GM12878 (cell line): ENCODE measurements at regions not wholly inside any gene's neighbourhood (a gene's known extent, or its start where the extent isn't known, plus 50 kb on each side); places are given as distances from the start of the nearest gene placed in this dataset.

Experiments
- ATAC-seq: fragments of 200-7000 bp; cut with Tn5 transposase; 3 replicates; pipeline ENCODE4 v1.9.1; 2020; ENCODE audit warnings: mild to moderate bottlenecking, moderate library complexity
- BruUV-seq: library from RNA; stranded (reverse); fragments of 400-500 nt; replicated peaks from 2 replicates; lab custom pipeline; 2021; lab: Mats Ljungman, UMichigan
- CTCF ChIA-PET: fragments of 300-600 bp; sonication (Branson Sonifier 250); formaldehyde crosslinking; extraction: SDS; loops from one replicate; lab custom pipeline; 2021; ENCODE audit warnings: inconsistent platforms; lab: Yijun Ruan, JAX
- POLR2A ChIA-PET: fragments of 350-600 bp; formaldehyde crosslinking; extraction: SDS; loops from one replicate; lab custom pipeline; 2021; ENCODE audit warnings: inconsistent platforms; lab: Charles Lee
- RAD21 ChIA-PET: fragments of 300-600 bp; sonication (Branson Sonifier 250); formaldehyde crosslinking; loops from one replicate; lab custom pipeline; 2023; ENCODE audit warnings: antibody characterized with exemption; ENCODE audit not compliant: unreplicated experiment; lab: Charles Lee
- SMC1A ChIA-PET: fragments of 300-600 bp; sonication (Branson Sonifier 250); formaldehyde crosslinking; loops from one replicate; lab custom pipeline; 2023; ENCODE audit not compliant: unreplicated experiment, uncharacterized antibody; lab: Charles Lee
- DNase-seq: peaks from one replicate; pipeline ENCODE4 v3.0.0-alpha.2; 2011; ENCODE audit warnings: low read depth, low spot score
- FAIRE-seq: peaks from 3 replicates; lab custom pipeline; 2011; peaks lifted over from hg19 to GRCh38; lab: Jason Lieb, UNC
- H2AFZ ChIP-seq: 2 replicates; pipeline ENCODE4 v1.6.0; 2011; ENCODE audit warnings: low read depth, low read length, control low read depth; ENCODE audit not compliant: control insufficient read depth
- H3K27ac ChIP-seq: 2 replicates; pipeline ENCODE4 v1.5.1; 2011; ENCODE audit warnings: control low read depth; ENCODE audit not compliant: control insufficient read depth, insufficient read depth
- H3K27me3 ChIP-seq, 2 experiments: replicated peaks in 1 of 2; 2 replicates each; pipeline versions ENCODE4 v1.6.0 to v1.6.1; 2011; ENCODE audit warnings: low read length in 1 of 2; ENCODE audit not compliant: control insufficient read depth in 2 of 2, insufficient read depth in 2 of 2
- H3K36me3 ChIP-seq, 2 experiments: 2 replicates each; pipeline ENCODE4 v1.5.1; 2011; ENCODE audit warnings: low read length in 1 of 2; ENCODE audit not compliant: control insufficient read depth in 2 of 2, insufficient read depth in 2 of 2
- H3K4me1 ChIP-seq: 2 replicates; pipeline ENCODE4 v1.6.1; 2011; ENCODE audit warnings: mild to moderate bottlenecking, low read length, moderate library complexity, mixed read lengths; ENCODE audit not compliant: control insufficient read depth, insufficient read depth
- H3K4me2 ChIP-seq: 2 replicates; pipeline ENCODE4 v1.6.0; 2011; ENCODE audit warnings: control low read depth; ENCODE audit not compliant: control insufficient read depth, insufficient read depth
- H3K4me3 ChIP-seq: fragments of 200-600 bp; sonication (generic); 2 replicates; pipeline ENCODE4 v1.5.1; 2016
- H3K79me2 ChIP-seq: 2 replicates; pipeline ENCODE4 v1.6.0; 2011; ENCODE audit warnings: low read length; ENCODE audit not compliant: control insufficient read depth, insufficient read depth
- H3K9ac ChIP-seq: 2 replicates; pipeline ENCODE4 v1.8.0; 2011; ENCODE audit warnings: low read length, control low read depth, mixed read lengths; ENCODE audit not compliant: control insufficient read depth, insufficient read depth
- H3K9me3 ChIP-seq: replicated peaks from 3 replicates; pipeline ENCODE4 v1.5.1; 2011; ENCODE audit warnings: mild to moderate bottlenecking, low read length; ENCODE audit not compliant: control insufficient read depth, insufficient read depth
- H4K20me1 ChIP-seq: 2 replicates; pipeline ENCODE4 v1.6.0; 2011; ENCODE audit not compliant: control insufficient read depth, insufficient read depth
- ASH2L ChIP-seq: fragments of 300-600, 200-600 bp; sonication (generic); IDR thresholded peaks from 2 replicates; pipeline ENCODE4 v1.6.1; 2017; ENCODE audit warnings: low read depth, mild to moderate bottlenecking, borderline replicate concordance
- CBFB ChIP-seq: IDR thresholded peaks from 2 replicates; pipeline ENCODE4 v1.6.1; 2016; ENCODE audit warnings: antibody characterized with exemption, low read depth
- CREM ChIP-seq: IDR thresholded peaks from 2 replicates; pipeline ENCODE4 v1.6.1; 2014; ENCODE audit warnings: antibody characterized with exemption, low read depth
- EED ChIP-seq: sonication (generic); IDR thresholded peaks from 2 replicates; pipeline ENCODE4 v1.6.1; 2016; ENCODE audit warnings: antibody characterized with exemption, low read depth
- EGR1 ChIP-seq, 2 experiments: IDR thresholded peaks; 1 replicate in 1 of 2; 2 replicates in 1 of 2; pipeline ENCODE4 v1.6.1; 2011 to 2012; ENCODE audit warnings: low read depth in 2 of 2, low read length in 2 of 2, borderline replicate concordance in 1 of 2, mild to moderate bottlenecking in 1 of 2, moderate library complexity in 1 of 2
- IRF4 ChIP-seq: IDR thresholded peaks from 2 replicates; pipeline ENCODE4 v1.6.1; 2011; ENCODE audit warnings: low read depth, low read length
- NFIC ChIP-seq: IDR thresholded peaks from 2 replicates; pipeline ENCODE4 v1.6.1; 2012; ENCODE audit warnings: low read depth, mild to moderate bottlenecking, inconsistent platforms, low read length, moderate library complexity
- PAX5 ChIP-seq: IDR thresholded peaks from 2 replicates; pipeline ENCODE4 v1.6.1; 2011; ENCODE audit warnings: low read depth, low read length, borderline replicate concordance
- POU2F2 ChIP-seq: IDR thresholded peaks from 3 replicates; pipeline ENCODE4 v1.6.1; 2011; ENCODE audit warnings: low read depth, mild to moderate bottlenecking, low read length, borderline replicate concordance
- SREBF2 ChIP-seq: IDR thresholded peaks from 2 replicates; pipeline ENCODE4 v1.6.1; 2012; ENCODE audit warnings: mild to moderate bottlenecking, low read length
- TCF3 ChIP-seq: IDR thresholded peaks from 2 replicates; pipeline ENCODE4 v1.6.1; 2012; ENCODE audit warnings: low read depth, mild to moderate bottlenecking, low read length, borderline replicate concordance; ENCODE audit not compliant: insufficient read depth
- TCF7 ChIP-seq: IDR thresholded peaks from 2 replicates; pipeline ENCODE4 v1.6.1; 2014; ENCODE audit warnings: antibody characterized with exemption, borderline replicate concordance
- YBX1 ChIP-seq: fragments of 450-650 bp; IDR thresholded peaks from 2 replicates; pipeline ENCODE4 v1.6.1; 2016; ENCODE audit warnings: antibody characterized with exemption
- WGBS: methylation state at CpG from one replicate; pipeline ENCODE4 v1.1.6; 2016; ENCODE audit warnings: low lambda C conversion rate; ENCODE audit not compliant: insufficient replicate concordance, insufficient coverage; ENCODE audit errors: missing lambda C conversion rate; 5-methylcytosine and 5-hydroxymethylcytosine counted together
- in situ Hi-C: fragments of 300-500 bp; cut with MboI; formaldehyde crosslinking; loops from 9 replicates; pipeline ENCODE4 v1.14.3; 2018; ENCODE audit warnings: mixed read lengths
- intact Hi-C: fragments of 100-400 bp; cut with micrococcal nuclease; formaldehyde crosslinking; loops from one replicate; pipeline ENCODE4 v1.14.2; 2022; ENCODE audit not compliant: unreplicated experiment
- TF ChIP-seq, protein P1 (sequence below): fragments of 450-650 bp; IDR thresholded peaks from 2 replicates; pipeline ENCODE4 v1.6.1; 2016; ENCODE audit warnings: mild to moderate bottlenecking
- TF ChIP-seq, protein P2 (sequence below): IDR thresholded peaks from 2 replicates; pipeline ENCODE4 v1.6.1; 2012; ENCODE audit warnings: low read length, inconsistent platforms

DNA sequence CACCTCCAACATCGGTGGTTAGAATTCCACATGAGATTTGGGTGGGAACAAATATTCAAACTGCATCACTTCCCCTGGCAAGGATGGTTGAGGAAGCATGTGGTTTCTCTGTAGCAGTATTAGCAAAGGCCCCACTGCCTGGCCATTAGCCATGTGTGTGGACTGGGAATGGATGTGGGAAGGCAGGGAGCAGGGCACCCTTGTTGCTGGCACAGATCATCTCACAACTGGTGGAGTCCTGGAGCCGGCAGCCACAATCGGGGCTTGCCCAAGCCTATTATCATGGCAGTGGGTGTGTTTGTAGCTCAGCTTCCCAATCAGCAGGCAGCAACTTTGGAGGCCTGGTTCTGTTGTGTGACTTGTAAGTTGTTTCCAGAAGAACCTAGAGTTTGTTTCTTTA, 391.9 kb downstream of the DLEU7 start:
- no peak overlapping the region for H3K4me2 ChIP-seq
- H3K9ac ChIP-seq: no peak overlapping the region
- no peak overlapping the region for H3K4me3 ChIP-seq
- in situ Hi-C loops (no loop called here), intact Hi-C loops (no loop called here)
- H3K27me3 ChIP-seq: no peaks in the 10 kb centered on the region; a peak in 2 of 4 replicates
- no peaks in the 10 kb centered on the region for H3K79me2 ChIP-seq
- RAD21 ChIA-PET: no interaction called here
- no peaks in the 10 kb centered on the region for H4K20me1 ChIP-seq
- H3K4me1 ChIP-seq: no peaks in the 10 kb centered on the region
- ATAC-seq: no peak
- DNase-seq: no peak
- 45% methylated on average over 3 of the region's 3 CpGs for WGBS
- no TSS peak for BruUV-seq
- H2AFZ ChIP-seq: no peak overlapping the region
- no peak for FAIRE-seq
- POLR2A ChIA-PET: no interaction called here
- SMC1A ChIA-PET: no interaction called here
- TF ChIP-seq NFIC: no peak
- TF ChIP-seq TCF3: no peak
- TF ChIP-seq EGR1 (IDR thresholded peaks at IDR 0.05; ENCODE audit: borderline replicate concordance in 1 of 2, low read depth in 2 of 2, low read length in 2 of 2): no peak
- no peak for TF ChIP-seq YBX1
- TF ChIP-seq, protein P1, sequence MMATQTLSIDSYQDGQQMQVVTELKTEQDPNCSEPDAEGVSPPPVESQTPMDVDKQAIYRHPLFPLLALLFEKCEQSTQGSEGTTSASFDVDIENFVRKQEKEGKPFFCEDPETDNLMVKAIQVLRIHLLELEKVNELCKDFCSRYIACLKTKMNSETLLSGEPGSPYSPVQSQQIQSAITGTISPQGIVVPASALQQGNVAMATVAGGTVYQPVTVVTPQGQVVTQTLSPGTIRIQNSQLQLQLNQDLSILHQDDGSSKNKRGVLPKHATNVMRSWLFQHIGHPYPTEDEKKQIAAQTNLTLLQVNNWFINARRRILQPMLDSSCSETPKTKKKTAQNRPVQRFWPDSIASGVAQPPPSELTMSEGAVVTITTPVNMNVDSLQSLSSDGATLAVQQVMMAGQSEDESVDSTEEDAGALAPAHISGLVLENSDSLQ: no peak
- TF ChIP-seq, protein P2, sequence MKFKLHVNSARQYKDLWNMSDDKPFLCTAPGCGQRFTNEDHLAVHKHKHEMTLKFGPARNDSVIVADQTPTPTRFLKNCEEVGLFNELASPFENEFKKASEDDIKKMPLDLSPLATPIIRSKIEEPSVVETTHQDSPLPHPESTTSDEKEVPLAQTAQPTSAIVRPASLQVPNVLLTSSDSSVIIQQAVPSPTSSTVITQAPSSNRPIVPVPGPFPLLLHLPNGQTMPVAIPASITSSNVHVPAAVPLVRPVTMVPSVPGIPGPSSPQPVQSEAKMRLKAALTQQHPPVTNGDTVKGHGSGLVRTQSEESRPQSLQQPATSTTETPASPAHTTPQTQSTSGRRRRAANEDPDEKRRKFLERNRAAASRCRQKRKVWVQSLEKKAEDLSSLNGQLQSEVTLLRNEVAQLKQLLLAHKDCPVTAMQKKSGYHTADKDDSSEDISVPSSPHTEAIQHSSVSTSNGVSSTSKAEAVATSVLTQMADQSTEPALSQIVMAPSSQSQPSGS: no peak
- TF ChIP-seq PAX5: no peak
- TF ChIP-seq CBFB: no peak
- TF ChIP-seq ASH2L: no peak
- TF ChIP-seq TCF7: no peak
- TF ChIP-seq EED: no peak
- no peak for TF ChIP-seq IRF4
- no peak for TF ChIP-seq POU2F2
- TF ChIP-seq SREBF2: no peak
- TF ChIP-seq CREM: no peak
- no peaks in the 10 kb centered on the region for H3K9me3 ChIP-seq
- CTCF ChIA-PET: no interaction called here
- no peaks in the 10 kb centered on the region; a peak in 1 of 4 replicates for H3K36me3 ChIP-seq
- no peak overlapping the region for H3K27ac ChIP-seq
